NCI-H748 (cell line): ENCODE measurements at regions not wholly inside any gene's neighbourhood (a gene's known extent, or its start where the extent isn't known, plus 50 kb on each side); places are given as distances from the start of the nearest gene placed in this dataset.
"Not testable (repeated sequence)": the region's sequence is repeated elsewhere in the genome, so short reads cannot be mapped to it uniquely, and the experiment has no call there.

Source experiments
- DNase-seq: peaks from one replicate; lab custom pipeline; 2025; ENCODE audit not compliant: unreplicated experiment; lab: John Stamatoyannopoulos, UW

DNA sequence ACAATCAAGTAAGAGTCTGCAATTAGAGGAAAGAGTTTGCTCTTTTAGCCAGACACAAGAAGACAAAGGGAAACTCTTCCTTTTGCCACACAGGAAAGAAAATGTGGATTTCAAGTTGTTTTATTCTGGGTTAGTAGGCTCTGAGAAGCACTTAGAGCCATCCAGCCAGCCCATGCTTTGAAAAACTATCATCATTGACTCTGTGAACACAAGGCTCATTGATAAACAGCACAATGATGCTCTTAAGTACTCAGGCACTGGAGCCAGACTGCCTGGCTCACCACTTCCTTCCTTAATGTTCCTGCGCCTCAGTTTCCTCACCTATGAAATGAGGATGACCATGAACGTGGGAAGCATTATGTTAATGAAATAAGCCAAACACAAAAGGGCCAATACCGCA, 150.2 kb upstream of the EEA1 start:
- DNase-seq = no peak

DNA sequence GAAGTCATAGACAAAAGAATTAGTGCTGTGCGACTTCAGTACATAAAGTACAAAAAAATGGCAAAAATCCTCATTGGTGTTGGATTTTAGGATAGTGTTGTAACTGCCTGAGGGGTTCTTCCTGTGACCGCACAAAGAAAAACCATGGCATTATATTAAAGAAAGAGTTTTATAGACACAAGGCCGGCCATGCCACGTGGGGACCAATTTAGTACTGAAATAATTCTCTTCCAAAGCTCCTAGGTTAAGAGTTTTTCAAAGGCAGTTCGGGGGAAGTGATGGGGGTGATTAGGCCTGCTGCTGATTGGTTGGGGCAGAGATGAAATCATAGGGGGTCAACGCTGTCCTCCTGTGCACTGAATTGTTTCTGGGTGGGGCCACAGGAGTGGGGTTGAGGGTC, 150.9 kb upstream of the EEA1 start:
- DNase-seq = no peak

DNA sequence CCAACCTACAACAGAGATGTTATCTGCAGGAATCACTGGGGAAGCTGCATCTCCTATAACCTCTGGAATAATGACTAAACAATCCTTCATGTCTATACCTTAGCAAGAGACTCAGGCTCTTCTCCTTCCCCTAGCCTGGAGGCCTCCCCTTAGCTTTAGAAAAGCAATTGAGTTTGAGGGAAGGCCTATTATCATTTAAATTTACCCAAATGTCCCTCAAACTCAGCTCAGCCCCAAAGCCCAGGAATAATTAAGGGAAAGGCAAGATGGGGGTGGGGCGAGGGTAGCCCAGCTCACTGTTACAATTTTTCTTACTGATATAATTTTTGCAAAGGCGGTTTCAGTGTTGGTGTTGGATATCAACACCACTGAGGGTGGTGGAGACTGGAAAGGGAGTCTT, 151.4 kb upstream of the EEA1 start:
- no peak for DNase-seq

DNA sequence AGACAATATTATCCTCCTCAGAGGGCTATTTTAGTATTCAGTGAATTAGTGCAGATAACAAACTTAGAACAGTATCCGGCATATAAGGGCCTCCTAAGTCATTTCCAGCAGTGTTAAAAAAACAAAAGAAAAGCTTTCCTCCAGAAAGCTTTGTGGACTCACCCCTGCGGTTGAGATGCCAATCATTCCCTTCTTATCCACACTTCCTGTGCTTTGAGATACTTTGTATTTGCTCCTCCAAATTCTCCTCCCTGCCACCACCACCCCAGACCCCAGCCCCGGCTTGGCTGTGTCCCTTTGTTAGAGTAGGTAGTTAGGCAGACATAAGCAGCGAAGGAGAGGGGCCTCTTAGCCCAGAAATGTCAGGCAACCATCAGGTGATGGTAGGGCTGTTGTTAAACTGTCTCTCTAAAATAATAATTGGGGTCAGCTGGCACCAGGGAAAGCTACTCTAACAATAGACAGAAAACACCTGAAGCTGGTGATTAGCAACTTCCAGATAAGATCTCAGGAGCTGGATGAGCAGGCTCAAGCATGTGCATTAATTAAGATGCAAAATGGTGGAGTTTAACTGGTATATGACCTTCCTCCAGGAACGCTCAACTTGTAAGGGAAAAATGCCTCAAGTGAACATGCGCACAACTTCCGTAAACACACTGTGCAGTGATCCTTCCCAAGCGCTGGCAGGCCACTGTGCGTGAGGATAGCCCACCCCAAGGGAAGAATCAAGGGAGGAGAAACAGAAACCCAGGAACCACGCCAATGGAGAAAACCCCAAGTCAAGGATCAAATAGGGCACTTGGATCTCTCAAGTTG, 152.1 kb upstream of the EEA1 start:
- no peak for DNase-seq

DNA sequence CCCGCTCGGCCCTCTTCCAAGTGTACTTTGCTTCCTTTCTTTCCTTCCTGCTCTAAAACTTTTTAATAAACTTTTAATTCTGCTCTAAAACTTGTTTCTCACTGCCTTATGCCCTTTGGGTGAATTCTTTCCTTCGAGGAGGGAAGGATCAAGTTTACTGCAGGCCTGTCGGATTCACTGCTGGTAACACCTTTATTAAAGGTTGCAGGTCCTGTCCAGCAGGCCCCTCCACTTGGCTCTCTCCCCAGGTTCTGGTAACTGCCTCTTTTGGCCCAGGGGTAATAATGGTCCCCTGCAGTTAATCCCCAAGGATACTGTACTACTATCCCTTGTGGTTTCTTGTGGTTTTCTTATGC, 152.7 kb upstream of the EEA1 start:
- DNase-seq = no peak

DNA sequence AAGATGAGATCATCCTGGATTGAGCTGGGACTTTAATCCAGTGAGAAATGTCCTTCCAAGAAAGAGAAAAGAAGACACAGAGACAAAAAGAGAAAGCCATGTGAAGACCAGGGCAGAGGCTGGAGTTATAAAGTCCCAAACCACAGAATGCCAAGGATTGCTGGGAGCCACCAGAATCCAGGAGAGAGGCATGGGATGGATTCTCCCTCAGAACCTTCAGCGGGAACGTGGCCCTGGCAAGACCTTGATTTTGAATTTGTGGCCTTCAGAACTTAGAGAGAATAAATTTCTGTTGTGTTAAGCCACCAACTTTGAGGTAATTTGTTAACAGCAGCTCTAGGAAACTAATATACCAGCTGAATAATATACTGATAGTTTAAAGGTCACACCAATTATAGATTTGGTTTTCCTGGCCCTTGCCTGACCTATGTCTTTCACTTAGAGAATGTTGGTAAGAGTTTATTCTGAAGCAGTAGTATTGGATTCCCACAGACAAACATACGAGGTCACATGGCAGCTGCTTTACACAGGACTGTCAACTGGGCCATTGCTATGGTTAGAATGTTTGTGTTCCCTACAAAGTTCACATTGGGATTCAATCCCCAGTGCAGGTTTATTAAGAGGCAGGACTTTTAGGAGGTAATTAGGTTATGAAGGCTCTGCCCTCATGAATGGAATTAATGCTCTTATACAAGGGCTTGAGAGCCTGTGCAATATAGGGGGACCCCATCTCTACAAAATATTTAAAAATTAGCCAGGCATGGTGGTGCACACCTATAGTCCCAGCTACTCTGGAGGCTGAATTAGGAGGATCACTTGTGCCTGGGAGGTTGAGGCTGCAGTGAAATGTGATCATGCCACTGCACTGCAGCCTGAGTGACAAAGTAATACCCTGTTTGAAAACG, 156.5 kb upstream of the EEA1 start:
- DNase-seq = no peak

DNA sequence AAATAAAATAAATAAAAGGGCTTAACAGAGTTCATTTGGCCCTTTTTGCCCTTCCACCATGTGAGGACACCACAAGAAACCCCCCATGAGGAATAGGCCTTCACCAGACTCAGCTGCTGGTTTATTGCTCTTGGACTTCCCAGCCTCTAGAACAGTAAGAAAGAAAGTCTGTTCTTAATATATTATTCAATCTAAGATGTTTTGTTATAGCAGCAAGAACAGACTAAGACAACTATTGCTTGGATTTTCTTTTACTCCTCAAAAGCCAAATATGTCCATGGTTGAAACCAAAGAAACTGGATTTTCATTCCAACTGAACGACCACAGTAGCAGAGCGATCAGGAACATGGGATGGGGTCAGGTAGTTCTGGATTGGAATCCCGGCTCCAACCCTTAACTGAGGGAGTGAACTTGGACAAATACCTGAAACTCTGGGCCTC, 157.2 kb upstream of the EEA1 start:
- DNase-seq = no peak

DNA sequence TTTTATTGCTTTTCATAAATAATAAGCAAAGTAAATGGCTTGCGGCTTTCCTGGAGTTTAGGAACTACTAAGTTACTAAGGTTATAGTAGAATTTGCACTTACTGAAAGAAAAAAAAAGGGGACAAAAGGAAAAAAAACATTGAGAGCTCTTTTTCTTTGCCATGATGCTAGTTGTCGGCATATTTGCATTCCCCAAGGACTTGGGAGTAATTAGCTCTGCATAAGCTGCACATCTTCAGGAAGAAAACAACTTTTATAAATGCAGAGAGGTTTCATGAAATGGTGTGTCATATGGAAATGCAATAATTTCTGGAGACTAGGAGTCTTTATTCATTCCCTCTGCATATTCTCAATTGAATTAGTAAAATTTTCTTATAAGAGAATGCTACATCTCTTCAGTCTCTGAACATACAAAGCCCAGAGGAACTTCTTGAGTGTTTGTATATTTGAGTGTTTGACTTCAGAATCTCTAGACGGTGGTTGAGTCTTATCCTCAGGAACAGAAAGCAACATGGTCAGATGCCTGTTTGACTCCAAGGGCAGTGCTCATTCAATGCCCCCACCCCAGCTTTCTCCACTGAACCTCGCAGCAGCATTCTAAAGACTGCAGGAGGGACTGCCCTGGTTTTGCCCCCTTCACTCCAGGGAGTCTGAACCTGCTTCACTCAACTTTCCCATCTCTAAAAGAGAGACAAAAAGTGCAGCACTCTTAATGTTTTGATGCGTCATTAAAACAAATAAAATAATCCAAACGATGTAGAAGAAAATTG, 158.9 kb upstream of the EEA1 start:
- no peak for DNase-seq

DNA sequence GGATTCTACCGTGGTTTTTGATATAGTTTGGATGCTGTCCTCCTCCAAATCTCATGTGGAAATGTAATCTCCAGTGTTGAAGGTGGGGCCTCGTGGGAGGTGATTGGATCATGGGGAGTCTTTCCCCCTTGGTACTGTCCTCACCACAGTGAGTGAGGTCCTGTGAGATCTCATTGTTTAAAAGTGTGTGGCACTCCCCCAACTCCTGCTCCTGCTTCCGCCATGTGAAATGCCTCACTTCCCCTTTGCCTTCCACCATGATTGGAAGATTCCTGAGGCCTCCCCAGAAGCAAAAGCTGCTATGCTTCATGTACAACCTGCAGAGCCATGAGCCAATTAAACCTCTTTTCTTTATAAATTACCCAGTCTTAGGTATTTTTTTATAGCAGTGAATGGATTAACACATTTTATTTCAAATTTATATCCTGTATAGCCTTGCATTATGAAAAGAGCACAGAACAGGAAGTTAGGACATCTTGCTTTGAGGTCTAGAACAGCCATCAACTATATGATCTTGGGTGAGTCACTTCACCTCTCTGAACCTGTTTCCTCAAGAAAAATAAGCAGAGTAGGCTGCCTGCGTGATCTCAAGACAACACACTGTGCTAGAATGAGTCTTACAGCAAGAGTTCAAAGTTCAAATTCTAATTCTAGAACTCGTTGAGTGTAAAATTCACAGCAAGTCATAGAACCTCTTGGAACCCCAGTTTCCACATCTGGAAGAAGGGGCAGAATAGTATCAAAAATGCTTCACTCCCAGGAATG, 160.9 kb upstream of the EEA1 start:
- DNase-seq = no peak

DNA sequence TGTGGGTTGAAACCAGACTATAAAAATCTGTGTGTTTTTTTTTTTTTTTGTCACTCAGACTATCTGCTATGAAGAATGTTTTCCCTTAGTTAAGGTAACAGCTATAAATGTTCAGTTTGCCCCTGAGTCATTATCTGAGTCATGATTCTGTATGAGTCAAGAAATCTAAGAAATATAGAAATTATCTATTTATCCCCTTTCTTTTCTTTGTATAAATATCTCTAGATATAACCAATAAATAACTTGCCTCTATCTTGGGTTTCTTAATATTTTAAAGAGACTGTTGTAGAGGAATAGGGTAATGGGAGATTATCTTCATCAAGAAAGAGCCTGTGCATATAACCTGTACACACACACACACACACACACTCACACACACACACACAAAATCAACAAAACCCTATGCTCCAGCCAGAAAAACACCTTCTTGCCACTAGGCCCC, 161.7 kb upstream of the EEA1 start:
- no peak for DNase-seq

DNA sequence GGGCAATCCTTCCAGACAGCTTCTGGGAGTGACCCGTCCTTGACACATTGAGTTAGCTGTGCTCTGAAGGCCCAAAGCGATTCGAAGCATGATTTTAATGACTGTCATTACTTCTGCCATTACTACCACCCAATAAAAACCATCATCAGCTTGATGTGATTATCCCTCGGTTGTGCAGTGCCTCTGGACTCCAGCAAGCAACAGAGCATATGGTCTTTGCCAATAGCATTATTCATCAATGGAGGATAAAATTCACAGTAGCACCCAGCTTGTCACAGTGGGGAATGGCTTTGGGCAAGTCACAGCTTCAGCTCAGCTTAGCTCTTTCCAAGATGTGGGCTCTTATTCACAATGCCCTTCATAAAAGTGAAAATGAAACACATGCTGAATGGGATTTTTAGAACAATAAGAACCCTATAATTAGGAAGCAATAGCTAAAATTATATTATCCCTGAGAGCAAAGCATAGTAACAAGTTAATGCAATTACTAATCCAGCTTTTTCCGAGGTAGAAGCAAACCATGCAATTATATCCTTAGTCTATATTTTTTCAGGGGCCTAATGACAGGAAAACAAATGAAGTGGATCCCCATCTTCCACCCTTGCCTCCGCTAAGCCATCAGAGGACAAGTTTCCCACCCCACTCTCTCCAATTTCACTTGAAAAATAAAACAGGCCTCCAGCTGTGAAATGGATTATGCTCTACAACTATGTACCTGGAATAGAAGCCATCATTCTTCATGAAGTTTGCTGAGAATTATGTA, 163.0 kb upstream of the EEA1 start:
- peak; percentile 90 for DNase-seq

DNA sequence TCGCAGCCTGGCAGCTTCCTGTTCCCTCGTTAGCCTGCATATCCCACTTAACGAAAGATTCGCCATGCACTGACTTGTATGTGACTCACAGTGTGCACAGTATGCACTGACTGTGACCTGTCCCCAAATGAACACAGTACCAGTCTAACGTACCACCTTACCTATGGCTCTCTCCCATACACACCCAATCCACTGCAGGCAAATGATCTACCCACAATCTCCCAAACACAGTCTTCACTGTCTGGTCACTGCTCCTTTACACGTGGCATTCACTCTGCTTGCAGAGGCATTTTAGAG, 163.5 kb upstream of the EEA1 start:
- no peak for DNase-seq

DNA sequence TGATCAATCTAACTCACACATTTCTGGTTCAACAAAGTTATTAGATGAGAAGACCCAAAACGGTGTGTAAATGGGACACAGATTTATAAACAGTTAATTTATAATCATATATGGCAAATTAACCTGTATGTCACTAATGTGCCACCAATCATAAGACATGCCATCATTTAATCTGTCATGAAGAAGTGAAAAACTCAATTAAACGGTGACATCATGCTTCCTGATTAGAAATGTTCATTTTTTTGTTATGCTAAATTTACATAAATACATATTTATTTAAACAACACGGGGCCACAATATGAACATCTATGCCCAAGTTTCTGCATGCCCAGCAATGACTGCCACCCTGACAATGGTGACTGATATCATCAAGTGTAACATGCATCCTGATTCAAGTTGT, 164.1 kb upstream of the EEA1 start:
- DNase-seq = no peak

DNA sequence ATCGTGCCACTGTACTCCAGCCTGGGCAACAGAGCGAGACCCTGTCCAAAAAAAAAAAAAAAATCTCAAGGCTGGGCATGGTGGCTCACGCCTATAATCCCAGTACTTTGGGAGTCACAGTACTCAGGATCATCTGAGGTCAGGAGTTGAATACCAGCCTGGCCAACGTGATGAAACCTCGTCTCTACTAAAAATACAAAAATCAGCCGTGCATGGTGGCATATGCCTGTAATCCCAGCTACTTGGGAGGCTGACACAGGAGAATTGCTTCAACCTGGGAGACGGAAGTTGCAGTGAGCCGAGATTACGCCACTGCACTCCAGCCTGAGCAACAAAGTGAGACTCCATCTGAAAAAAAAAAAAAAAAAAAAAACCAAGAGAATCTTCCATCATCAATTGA, 165.1 kb upstream of the EEA1 start:
- DNase-seq = not testable (repeated sequence)

DNA sequence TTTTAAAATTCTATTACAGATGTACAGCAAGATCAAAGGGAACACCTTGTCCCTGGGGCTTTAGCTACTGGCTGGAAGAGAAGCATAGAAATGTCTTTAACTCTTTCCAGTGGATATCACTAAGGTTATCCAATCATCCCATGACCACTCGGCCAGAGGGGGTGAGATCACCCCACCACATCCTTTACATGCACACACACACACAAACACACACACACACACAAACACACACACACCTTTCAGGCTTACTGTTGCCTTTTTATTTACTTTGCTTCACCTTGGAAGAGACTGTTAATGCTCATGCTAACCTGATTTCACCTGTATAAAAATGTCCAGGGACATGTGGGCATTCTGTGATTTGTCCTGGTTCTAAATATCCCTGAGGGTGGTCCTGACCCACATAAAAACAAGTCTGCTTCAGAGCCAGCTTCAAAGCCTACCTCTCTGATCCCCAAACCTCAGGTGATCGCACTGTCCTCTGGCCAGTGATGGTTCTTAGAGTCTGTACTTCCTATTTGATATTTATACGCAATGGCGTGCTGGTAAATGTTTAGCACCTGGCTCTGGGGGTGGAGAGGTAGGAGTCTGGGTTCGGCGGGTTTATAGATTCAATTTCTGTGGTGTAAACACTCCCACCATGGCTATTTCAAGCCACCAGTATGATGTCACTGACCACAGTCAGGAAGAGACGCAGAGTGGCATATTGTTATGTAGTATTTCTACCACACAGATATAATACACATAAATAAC, 166.1 kb upstream of the EEA1 start:
- no peak for DNase-seq

DNA sequence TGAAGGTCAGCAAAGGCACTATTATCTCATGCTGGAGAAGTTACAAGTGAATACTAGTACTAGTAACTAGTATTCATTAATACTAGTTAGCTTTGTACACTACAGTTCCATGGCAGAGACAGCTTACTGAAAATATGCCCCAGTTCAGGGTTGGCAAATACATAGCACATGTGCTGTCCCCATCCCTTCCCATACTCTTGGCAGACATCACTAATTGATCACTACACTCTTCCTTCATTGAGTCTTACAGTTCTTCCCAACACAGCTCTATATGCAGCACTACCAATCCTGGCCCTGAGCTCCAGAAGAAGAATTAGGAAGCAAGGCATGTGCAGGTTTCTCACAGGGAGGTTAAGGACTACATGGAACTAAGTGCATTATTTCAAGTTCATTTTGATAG, 168.3 kb upstream of the EEA1 start:
- DNase-seq = no peak

DNA sequence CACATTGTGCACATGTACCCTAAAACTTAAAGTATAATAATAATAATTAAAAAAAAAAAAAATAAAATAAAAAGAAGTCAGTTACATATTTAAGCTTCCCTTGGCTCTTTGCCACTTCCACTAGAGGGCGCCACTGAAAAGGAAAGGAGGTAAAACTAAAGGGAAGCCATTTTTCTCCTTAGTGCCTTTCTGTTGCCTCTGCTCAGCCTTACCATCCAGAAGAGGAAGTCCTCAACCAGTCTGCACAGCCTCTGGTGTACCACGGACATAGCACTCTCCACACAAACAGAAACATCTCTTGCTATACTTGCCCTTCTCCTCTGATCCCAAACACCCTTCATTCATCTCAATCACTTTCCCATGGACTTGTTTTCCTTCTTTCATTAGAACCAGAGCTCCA, 169.0 kb upstream of the EEA1 start:
- peak; percentile 85 for DNase-seq

DNA sequence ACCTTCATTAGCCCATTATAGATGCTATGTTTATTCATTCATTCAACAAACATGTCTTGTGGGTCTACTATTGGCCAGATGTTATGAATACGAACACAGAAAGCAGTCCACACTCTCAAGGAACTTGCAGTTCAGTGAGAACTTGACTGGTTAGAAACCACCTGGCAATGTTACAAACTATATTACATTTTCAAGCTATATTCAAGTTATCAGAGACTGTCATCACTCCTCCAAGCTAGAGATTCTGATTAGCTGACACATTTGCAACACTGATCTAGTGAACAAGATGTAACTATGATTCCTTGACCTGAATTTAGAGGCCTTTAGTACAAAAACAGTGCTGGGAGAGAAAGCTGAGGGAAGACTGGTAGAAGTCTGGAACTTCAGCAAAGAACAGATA, 170.7 kb upstream of the EEA1 start:
- DNase-seq = no peak

DNA sequence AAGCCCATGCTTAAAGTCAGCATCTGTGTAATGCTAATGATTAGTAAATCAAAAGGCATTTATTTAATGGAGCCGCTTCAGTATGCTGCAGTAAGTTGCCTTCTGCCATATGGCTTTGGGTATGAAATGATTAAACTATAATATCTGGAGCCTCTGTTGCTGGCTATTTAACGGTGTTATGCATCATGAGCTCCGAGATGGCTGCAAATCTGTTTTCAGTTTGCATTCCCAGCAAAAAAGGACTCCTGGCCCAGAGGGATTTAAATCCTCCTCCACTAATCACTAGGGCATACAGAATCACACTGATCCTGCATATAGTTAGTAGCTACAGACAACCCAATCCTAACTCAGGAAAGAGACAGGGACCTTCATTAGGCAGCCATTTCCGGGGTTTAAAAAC, 171.5 kb upstream of the EEA1 start:
- no peak for DNase-seq

DNA sequence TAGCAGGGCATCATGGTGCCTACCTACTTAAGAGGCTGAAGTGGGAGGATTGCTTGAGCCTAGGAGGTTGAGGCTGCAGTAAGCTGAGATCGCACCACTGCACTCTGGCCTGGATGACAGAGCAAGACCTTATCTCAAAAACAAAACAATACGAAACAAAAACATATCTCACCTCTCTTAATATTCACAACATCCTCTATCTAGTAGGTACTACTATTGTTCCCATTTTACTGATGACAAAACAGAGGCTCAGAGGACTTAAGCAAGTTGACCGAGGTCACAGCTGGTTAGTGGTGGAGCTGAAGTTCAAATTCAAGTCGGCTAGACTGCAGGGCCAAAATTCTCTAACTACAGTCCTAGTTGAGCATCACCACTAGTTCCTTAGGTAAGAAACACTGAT, 172.3 kb upstream of the EEA1 start:
- DNase-seq = no peak
